HG03460 (cell line): ENCODE measurements at regions not wholly inside any gene's neighbourhood (a gene's known extent, or its start where the extent isn't known, plus 50 kb on each side); places are given as distances from the start of the nearest gene placed in this dataset.
A peak's percentile ranks its signal among the peaks of the same experiment; 100 is the strongest.

Experiments
- ATAC-seq: cut with Tn5 transposase; IDR thresholded peaks from one replicate; pipeline ENCODE4 v1.9.1; 2021; ENCODE audit not compliant: unreplicated experiment

DNA sequence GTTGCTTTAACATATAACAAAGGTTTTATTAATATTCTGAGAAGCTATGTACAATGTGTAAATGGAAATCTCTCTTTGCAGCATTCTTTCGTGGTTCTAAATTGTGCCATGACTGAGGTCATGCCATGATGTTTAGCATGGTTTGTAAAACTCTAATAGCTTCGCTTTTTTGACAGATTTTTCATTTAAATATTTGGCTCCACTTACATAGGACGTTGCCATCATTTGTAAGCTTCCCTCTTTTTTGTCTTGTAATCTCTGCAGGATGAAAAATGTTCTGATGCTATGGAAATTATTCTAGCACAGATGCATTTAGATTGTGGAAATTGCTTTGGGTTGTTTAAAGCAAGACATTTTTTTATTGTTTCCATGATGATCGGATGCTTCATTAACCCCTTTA lies 1054.8 kb downstream of the MAT2B start:
- no peak for ATAC-seq

DNA sequence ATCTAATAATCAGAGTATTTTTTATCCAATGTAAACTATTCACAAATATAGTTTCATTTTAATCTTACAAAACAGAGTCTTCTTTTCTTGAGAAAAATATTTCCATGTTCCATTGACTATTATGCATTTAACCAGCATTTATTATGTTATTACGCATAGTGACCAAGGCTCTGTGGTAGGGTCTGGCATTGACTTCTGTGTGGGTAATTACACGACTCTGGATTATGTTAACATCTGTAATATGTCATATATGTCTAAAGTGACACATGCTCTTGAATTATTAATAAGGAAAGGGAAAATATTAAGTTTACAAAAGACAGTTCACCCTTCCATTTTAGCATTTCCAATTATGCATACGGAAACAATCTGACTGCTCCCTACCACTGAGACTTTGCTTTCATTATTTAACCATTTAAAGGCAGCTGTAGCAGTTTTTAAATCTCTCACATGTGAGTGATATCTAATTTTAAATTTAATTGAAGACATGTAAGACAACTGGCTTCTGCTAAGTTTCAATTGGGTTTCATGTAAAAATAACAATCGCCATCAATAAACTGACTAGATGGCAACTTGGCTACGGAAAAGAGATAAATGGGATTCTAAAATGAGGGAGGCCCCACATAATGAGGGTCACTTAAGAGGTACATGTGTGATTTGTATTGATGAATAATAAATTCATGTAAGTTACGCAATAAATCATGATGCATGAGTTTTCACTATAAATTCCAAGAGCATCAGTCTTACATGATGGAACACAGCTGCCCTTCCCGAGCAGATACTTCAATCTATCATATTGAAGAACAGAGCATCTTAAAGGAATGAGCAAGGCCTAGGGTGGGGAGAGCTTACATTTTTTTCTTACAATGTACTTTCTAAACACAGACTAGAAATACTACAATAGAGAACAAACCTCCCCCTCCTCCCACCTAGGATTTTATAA lies 1056.8 kb downstream of the MAT2B start:
- no peak for ATAC-seq

DNA sequence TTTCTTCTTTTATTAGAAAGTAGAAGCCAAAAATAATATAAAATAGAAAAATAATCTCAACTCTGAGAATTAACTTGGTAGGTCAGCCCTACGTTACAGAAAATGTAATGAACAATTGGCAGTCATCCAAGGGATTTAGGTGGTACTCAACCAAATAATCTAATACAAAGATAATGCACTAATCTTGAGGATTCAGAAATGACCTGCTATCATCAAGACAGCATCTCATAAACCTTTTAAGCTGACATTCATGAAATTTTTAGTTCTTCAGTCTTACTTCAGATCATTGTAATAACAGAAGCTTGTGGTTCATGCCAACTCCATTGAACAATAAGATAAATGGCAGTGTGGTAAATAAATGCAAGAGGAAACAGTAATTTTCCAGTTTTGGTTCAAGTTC lies 1058.0 kb downstream of the MAT2B start:
- ATAC-seq = no peak

DNA sequence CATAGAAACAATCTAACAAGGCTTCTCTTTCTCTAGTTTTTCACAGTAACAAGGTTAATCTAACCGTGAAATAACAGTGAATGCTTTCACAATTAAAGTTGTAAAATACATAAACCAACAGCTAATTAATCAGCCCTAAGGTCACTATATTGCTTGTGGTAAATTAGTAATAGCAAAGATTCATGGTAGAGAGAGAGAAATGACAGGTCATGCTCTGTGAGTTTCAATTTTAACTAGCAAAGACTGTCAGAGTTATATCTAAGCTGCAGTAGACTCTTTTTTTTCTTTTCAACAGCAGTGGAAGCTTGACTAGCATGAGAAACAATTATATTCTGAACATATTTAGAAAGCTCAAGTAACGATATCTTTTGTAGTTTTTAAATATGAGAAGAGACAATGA lies 1068.0 kb downstream of the MAT2B start:
- no peak for ATAC-seq

GRCh38 chr5:164577201-164577600 lies 1071.8 kb downstream of the MAT2B start:
- no peak for ATAC-seq

GRCh38 chr5:164577742-164578141 lies 1072.3 kb downstream of the MAT2B start:
- no peak for ATAC-seq

GRCh38 chr5:164578401-164578800 lies 1073.0 kb downstream of the MAT2B start:
- ATAC-seq = no peak

DNA sequence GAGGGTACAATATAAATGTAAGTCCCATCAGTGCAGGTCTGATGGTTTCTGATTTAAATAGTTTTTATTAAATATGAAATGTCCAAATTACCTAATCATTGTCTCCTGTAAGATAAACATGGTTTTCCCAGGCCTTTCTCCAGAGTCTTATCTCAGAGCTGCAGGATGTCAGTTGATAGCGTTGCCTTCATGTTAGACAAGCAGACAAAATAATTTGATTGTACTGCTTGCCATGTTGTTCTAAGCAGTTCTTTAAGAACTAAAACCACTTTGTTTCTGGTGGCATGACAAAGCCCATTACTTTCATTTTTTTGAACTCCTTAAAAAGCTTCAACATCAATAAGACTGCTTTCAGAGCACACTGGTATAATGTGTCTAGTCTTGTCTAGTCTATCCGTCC lies 1073.5 kb downstream of the MAT2B start:
- ATAC-seq = no peak

DNA sequence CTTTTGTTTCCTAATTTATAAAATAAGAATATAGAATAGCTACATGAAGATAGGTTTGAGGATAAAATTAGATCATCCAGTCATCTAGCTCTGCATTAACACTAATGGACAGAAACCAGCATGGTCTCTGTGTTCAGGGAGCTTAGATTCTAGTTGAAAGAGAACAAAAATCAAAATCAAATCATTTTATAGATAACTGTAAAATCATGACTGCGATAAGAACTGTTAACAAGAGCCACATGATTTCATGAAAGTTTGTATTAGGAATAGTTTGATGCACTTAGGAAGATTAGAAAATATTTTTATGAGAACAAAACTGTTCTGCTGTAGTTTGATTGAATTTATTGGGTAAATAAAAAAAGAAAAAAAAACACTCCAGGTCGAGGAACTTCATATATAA lies 1074.7 kb downstream of the MAT2B start:
- ATAC-seq = no peak

DNA sequence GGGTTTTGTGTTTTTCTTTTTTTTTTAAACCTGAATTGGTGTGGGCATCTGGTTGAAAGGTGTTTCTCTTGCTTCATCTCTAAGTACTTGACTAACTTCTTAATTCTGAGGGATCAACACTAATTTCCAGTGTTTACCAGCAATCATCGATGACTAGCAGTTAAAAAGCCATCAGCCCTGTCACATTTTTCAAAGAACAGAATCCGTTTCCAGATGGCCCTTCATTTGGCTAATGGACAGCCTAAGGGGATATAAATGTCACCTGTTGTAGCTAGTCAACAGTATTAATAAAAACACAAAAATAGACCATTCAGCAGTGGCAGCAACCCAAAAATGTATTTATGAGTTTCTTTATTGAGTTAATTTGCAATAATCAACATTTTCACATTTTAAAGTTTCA lies 1076.5 kb downstream of the MAT2B start:
- no peak for ATAC-seq

GRCh38 chr5:164593982-164594381 lies 1088.6 kb downstream of the MAT2B start:
- no peak for ATAC-seq

GRCh38 chr5:164597293-164597900 lies 1092.0 kb downstream of the MAT2B start:
- peak; percentile 92 for ATAC-seq

DNA sequence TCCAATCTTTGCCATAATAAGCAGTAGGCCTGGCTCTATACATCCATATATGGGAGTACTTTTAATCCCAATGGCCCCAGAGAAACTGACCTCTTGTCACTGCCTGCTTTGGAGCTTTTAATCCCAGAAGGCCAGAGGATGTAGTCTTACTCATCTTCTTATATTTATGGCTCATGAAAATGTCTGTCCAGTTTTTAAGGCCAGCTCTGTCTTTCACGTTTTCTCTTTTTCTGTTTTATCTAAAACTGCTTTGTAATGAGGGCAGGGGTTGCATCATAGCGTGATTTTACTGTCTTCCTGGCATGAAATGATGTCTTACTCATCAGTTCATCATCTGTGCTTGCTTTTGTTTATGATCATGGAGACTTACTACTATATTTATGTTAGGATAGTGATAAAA lies 1094.9 kb downstream of the MAT2B start:
- ATAC-seq = no peak

DNA sequence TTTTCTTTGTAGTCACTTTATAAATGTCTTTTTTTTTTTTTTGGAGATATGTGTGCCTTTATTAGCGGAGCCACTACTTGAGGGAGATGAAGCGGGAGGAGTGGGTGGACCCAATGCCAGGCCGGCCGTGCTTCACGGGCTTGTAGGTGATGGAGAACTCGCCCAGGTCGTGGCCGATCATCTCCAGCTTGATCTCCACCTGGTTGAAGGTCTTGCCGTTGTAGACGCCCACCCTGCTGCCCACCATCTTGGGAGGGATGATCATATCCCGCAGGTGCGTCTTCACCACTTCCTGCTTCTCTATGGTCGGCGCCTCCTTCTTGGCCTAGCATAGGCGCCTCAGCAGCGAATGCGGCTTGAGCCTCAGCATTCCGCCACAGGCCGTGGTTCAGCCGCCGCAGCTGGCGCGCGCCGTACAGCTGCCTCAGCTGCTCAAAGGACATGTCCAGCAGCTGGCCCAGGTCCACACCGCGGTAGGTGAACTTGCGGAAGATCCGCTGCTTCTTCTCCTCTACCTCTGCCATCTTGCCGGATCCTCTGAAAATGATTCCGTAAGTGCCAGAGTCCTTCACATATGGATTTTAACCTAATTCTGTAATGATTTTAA lies 1095.6 kb downstream of the MAT2B start:
- no peak for ATAC-seq

- ATAC-seq = no peak
These were observed 1103.1 kb downstream of the MAT2B start for GRCh38 chr5:164608507-164608906.

DNA sequence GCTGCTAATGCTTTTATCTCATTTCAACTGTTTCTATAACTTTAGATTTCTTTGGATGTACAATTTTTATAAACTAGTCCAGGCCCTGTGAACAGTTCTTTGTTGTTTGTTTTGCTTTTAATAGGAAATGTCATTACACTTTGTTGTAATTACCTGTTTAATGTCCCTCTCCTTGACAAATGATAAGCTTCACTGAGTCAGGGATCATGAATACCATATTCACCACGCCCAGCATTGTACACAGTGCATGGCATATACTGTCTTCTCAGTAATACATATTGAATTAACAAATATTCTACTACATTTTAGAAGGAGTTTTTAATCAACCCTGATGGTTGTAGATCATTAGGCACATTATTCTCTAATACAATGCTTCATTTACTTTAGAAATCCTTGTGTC lies 1105.0 kb downstream of the MAT2B start:
- ATAC-seq = no peak

- no peak for ATAC-seq
These were observed 1109.3 kb downstream of the MAT2B start for GRCh38 chr5:164614707-164615106.

DNA sequence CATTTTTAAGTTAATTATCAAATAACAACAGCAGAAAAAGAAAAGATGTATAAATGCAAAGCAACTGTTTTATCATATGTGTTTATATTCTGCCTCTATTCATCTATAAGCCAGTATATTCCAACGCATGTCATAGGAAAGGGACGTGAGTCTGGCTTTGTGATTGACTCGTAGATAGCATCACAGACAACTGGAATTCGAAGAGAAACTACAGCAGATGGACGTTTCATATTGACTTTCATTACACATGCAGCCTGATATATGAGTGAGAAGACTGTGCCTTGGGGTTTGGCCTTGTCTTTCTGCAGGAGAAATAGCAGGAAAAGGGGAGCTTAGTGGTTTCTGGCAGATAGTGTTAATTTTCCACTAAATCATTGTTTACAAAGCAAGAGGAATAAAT lies 1111.9 kb downstream of the MAT2B start:
- ATAC-seq = no peak

DNA sequence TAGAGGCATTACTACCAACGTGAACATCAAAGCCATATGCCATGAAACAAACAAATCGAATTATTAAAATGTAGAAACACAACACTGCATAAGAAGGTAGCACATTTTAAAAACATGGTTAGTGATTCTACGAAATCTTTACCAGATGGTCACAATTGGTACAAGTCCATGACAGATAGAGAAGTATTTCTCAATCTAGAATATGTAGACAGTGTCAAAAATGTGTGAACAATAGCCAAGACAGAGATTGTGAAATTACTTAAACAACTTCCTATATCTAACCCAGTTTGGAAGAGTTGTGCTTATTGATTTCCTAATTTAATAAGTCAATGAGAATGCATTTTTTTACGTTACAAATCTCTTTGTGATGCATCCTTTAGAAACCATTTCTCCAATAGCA lies 1121.6 kb downstream of the MAT2B start:
- ATAC-seq = no peak

- ATAC-seq = no peak
These were observed 1131.0 kb downstream of the MAT2B start for GRCh38 chr5:164636456-164636855.

DNA sequence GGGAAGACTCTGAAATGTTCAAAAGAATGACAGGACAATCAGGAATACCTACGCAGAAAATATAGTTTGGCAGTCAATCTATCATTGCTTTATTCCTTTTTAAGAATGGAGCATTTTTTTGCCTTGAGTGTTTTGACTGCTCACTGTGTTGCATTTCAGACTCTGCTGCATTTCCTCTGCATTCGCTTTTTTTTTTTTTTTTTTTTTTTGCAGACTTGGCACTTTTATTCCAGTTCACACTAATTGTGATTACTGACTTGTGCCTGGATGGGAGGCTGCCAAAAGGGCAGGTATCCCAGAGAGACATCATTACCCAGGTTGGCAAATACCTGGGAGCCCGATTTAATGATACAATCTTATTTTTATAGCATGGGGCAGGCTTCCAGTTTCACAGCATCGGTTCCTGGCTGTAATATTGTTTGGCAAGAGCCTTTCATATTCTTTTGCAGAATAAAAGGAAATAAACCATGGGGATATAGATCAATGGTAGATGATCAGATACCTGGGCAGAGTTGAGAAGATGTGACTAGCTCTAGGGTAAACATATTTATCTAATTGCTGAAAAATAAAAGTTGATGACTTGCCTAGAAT lies 1132.6 kb downstream of the MAT2B start:
- ATAC-seq = no peak

- no peak for ATAC-seq
These were observed 1143.8 kb downstream of the MAT2B start for GRCh38 chr5:164649266-164649665.
